H1 (cell line): ENCODE measurements at regions not wholly inside any gene's neighbourhood (a gene's known extent, or its start where the extent isn't known, plus 50 kb on each side); places are given as distances from the start of the nearest gene placed in this dataset.

Source experiments
- CTCF ChIA-PET: fragments of 300-600 bp; sonication (Branson Sonifier 250); formaldehyde crosslinking; loops from one replicate; lab custom pipeline; 2021; ENCODE audit not compliant: partially characterized antibody; lab: Charles Lee
- POLR2A ChIA-PET: fragments of 300-600 bp; sonication (Branson Sonifier 250); formaldehyde crosslinking; loops from one replicate; lab custom pipeline; 2021; ENCODE audit warnings: inconsistent platforms; ENCODE audit not compliant: partially characterized antibody; lab: Charles Lee
- DNase-seq, 2 experiments: peaks; one replicate each; pipeline versions ENCODE4 v3.0.0 to v3.0.0-alpha.2; 2010 to 2022; ENCODE audit warnings: low spot score in 2 of 2, low read depth in 1 of 2, mixed read lengths in 1 of 2
- FAIRE-seq: peaks from 2 replicates; lab custom pipeline; 2011; peaks lifted over from hg19 to GRCh38; lab: Jason Lieb, UNC
- H2AFZ ChIP-seq: 2 replicates; pipeline ENCODE4 v1.8.1; 2012; ENCODE audit warnings: low read length, inconsistent platforms
- H2AK5ac ChIP-seq: 2 replicates; pipeline ENCODE4 v1.6.1; 2013; ENCODE audit warnings: low read depth, low read length
- H2BK120ac ChIP-seq: replicated peaks from 2 replicates; pipeline ENCODE3; 2013; ENCODE audit warnings: low read depth, low read length, inconsistent platforms
- H2BK12ac ChIP-seq: 2 replicates; pipeline ENCODE4 v1.6.1; 2013; ENCODE audit warnings: low read depth, low read length
- H2BK15ac ChIP-seq: 2 replicates; pipeline ENCODE4 v1.6.1; 2013; ENCODE audit warnings: low read length
- H2BK20ac ChIP-seq: 2 replicates; pipeline ENCODE4 v1.6.1; 2013; ENCODE audit warnings: low read length
- H2BK5ac ChIP-seq: 2 replicates; pipeline ENCODE4 v1.6.1; 2013; ENCODE audit warnings: low read depth, low read length
- H3K14ac ChIP-seq: 2 replicates; pipeline ENCODE4 v1.6.1; 2013; ENCODE audit warnings: inconsistent platforms; ENCODE audit not compliant: insufficient read length
- H3K18ac ChIP-seq: 2 replicates; pipeline ENCODE4 v1.6.1; 2013; ENCODE audit warnings: low read length; ENCODE audit errors: extremely low read depth
- H3K23ac ChIP-seq: 2 replicates; pipeline ENCODE4 v1.6.1; 2013; ENCODE audit warnings: inconsistent platforms; ENCODE audit not compliant: insufficient read length
- H3K23me2 ChIP-seq: 2 replicates; pipeline ENCODE4 v1.6.1; 2013; ENCODE audit warnings: low read depth, low read length
- H3K27ac ChIP-seq: 2 replicates; pipeline ENCODE4 v1.6.1; 2011; ENCODE audit warnings: low read depth, low read length, inconsistent platforms
- H3K27me3 ChIP-seq, 4 experiments: replicated peaks in 1 of 4; 1 replicate in 1 of 4; 2 replicates in 3 of 4; pipeline versions ENCODE4 v1.6.1 to v1.8.1; 2011 to 2013; ENCODE audit warnings: low read length in 3 of 4, mild to moderate bottlenecking in 3 of 4, inconsistent platforms in 2 of 4, mixed read lengths in 2 of 4, moderate library complexity in 1 of 4; ENCODE audit not compliant: control insufficient read depth in 3 of 4, insufficient read depth in 3 of 4; ENCODE audit errors: extremely low read depth in 1 of 4
- H3K36me3 ChIP-seq, 4 experiments: 2 replicates each; pipeline versions ENCODE4 v1.6.1 to v1.8.1; 2011 to 2013; ENCODE audit warnings: mild to moderate bottlenecking in 4 of 4, low read length in 3 of 4, moderate library complexity in 2 of 4, control low read depth in 1 of 4, inconsistent platforms in 1 of 4; ENCODE audit not compliant: insufficient read depth in 4 of 4, control insufficient read depth in 2 of 4
- H3K4ac ChIP-seq: replicated peaks from 2 replicates; pipeline ENCODE3; 2013; ENCODE audit warnings: low read length, low read depth, mixed read lengths, inconsistent platforms; ENCODE audit not compliant: insufficient read length
- H3K4me1 ChIP-seq, 4 experiments: replicated peaks in 1 of 4; 1 replicate in 1 of 4; 2 replicates in 3 of 4; pipeline versions ENCODE4 v1.6.1 to v1.8.1; 2011 to 2013; ENCODE audit warnings: low read length in 3 of 4, inconsistent platforms in 2 of 4, mixed read lengths in 1 of 4; ENCODE audit not compliant: insufficient read depth in 4 of 4, control insufficient read depth in 3 of 4
- H3K4me2 ChIP-seq, 2 experiments: 2 replicates each; pipeline versions ENCODE4 v1.6.1 to v1.8.1; 2011 to 2013; ENCODE audit warnings: low read depth in 2 of 2, low read length in 2 of 2, control low read depth in 1 of 2, inconsistent platforms in 1 of 2, mild to moderate bottlenecking in 1 of 2; ENCODE audit not compliant: insufficient read depth in 1 of 2
- H3K4me3 ChIP-seq, 4 experiments: fragments of 200-600, 300-600 bp in 1 of 4; sonication (generic), shearing (Covaris generic), sonication (Bioruptor Twin) in 1 of 4; 2 replicates each; pipeline versions ENCODE4 v1.5.1 to v1.8.1; 2011 to 2016; ENCODE audit warnings: low read length in 4 of 4, low read depth in 3 of 4, control low read depth in 2 of 4, inconsistent platforms in 2 of 4, mild to moderate bottlenecking in 2 of 4, mixed read lengths in 1 of 4, moderate library complexity in 1 of 4; ENCODE audit not compliant: insufficient read depth in 2 of 4; ENCODE audit errors: extremely low read depth in 1 of 4
- H3K56ac ChIP-seq: replicated peaks from 2 replicates; pipeline ENCODE3; 2013; ENCODE audit warnings: low read depth, mild to moderate bottlenecking, mixed read lengths, low read length, inconsistent platforms; ENCODE audit not compliant: insufficient read length
- H3K79me1 ChIP-seq: 2 replicates; pipeline ENCODE4 v1.6.1; 2013; ENCODE audit warnings: low read depth, low read length, control low read depth
- H3K79me2 ChIP-seq, 2 experiments: 2 replicates each; pipeline versions ENCODE4 v1.6.1 to v1.8.1; 2012 to 2013; ENCODE audit warnings: low read length in 2 of 2, mild to moderate bottlenecking in 2 of 2, inconsistent platforms in 1 of 2; ENCODE audit not compliant: insufficient read depth in 2 of 2, control insufficient read depth in 1 of 2
- H3K9ac ChIP-seq, 4 experiments: replicated peaks in 1 of 4; 1 replicate in 1 of 4; 2 replicates in 3 of 4; pipeline versions ENCODE4 v1.6.1 to v1.8.1; 2011 to 2013; ENCODE audit warnings: low read depth in 3 of 4, low read length in 3 of 4, control low read depth in 2 of 4, mild to moderate bottlenecking in 2 of 4, moderate library complexity in 2 of 4, inconsistent platforms in 1 of 4; ENCODE audit errors: extremely low read depth in 1 of 4
- H3K9me3 ChIP-seq, 2 experiments: 2 replicates each; pipeline versions ENCODE4 v1.6.1 to v1.8.1; 2012 to 2013; ENCODE audit warnings: mild to moderate bottlenecking in 2 of 2, moderate library complexity in 2 of 2, control low read depth in 1 of 2, inconsistent platforms in 1 of 2, low read depth in 1 of 2, low read length in 1 of 2, mixed read lengths in 1 of 2; ENCODE audit not compliant: insufficient read depth in 2 of 2
- H4K20me1 ChIP-seq, 2 experiments: replicated peaks in 1 of 2; 2 replicates each; pipeline versions ENCODE3 to v1.8.1; 2011 to 2013; ENCODE audit warnings: inconsistent platforms in 2 of 2, low read length in 2 of 2, mild to moderate bottlenecking in 1 of 2; ENCODE audit not compliant: insufficient read depth in 2 of 2, control insufficient read depth in 1 of 2
- H4K5ac ChIP-seq: 2 replicates; pipeline ENCODE4 v1.6.1; 2013; ENCODE audit warnings: low read length, low read depth, mixed read lengths, inconsistent platforms; ENCODE audit not compliant: insufficient read length
- H4K8ac ChIP-seq: 2 replicates; pipeline ENCODE4 v1.8.0; 2013; ENCODE audit warnings: mild to moderate bottlenecking, moderate library complexity, low read length, inconsistent platforms; ENCODE audit not compliant: insufficient read depth; ENCODE audit errors: extremely low read depth
- H4K91ac ChIP-seq: replicated peaks from 2 replicates; pipeline ENCODE3; 2013; ENCODE audit warnings: low read length, mixed read lengths, inconsistent platforms; ENCODE audit not compliant: insufficient read length
- ASH2L ChIP-seq: fragments of 200-600, 300-600 bp; sonication (generic); IDR thresholded peaks from one replicate; pipeline ENCODE4 v1.7.1; 2017; ENCODE audit warnings: low read length
- BACH1 ChIP-seq: IDR thresholded peaks from 2 replicates; pipeline ENCODE4 v1.6.1; 2012; ENCODE audit warnings: low read length, improper control_type of control experiment
- CREB1 ChIP-seq: IDR thresholded peaks from 2 replicates; pipeline ENCODE4 v1.6.1; 2012; ENCODE audit warnings: inconsistent platforms
- KDM1A ChIP-seq: fragments of 200-600, 300-600 bp; sonication (generic); IDR thresholded peaks from 2 replicates; pipeline ENCODE4 v1.7.1; 2016; ENCODE audit warnings: mild to moderate bottlenecking, low read length, borderline replicate concordance
- MAX ChIP-seq: IDR thresholded peaks from 2 replicates; pipeline ENCODE4 v1.6.1; 2012; ENCODE audit warnings: inconsistent platforms
- PHF8 ChIP-seq: fragments of 200-600 bp; sonication (generic); conservative IDR thresholded peaks from 2 replicates; pipeline ENCODE4 v1.7.1; 2012; ENCODE audit warnings: low read depth, mild to moderate bottlenecking, inconsistent platforms, low read length, moderate library complexity
- RXRA ChIP-seq: IDR thresholded peaks from 2 replicates; pipeline ENCODE4 v1.6.1; 2011; ENCODE audit warnings: low read depth, mild to moderate bottlenecking, low read length, moderate library complexity; ENCODE audit not compliant: insufficient read depth
- SIX5 ChIP-seq: IDR thresholded peaks from 2 replicates; pipeline ENCODE4 v1.6.1; 2011; ENCODE audit warnings: mild to moderate bottlenecking, low read depth, low read length
- SRF ChIP-seq: IDR thresholded peaks from 2 replicates; pipeline ENCODE4 v1.6.1; 2011; ENCODE audit warnings: mild to moderate bottlenecking, low read depth, low read length, moderate library complexity
- TCF12 ChIP-seq: IDR thresholded peaks from 2 replicates; pipeline ENCODE4 v1.6.1; 2011; ENCODE audit warnings: low read depth, mild to moderate bottlenecking, low read length
- YY1 ChIP-seq: IDR thresholded peaks from 2 replicates; pipeline ENCODE4 v1.6.1; 2011; ENCODE audit warnings: low read depth, mild to moderate bottlenecking, low read length
- WGBS, 2 experiments: shearing (Covaris generic) in 1 of 2; methylation state at CpG; one replicate each; pipeline versions ENCODE4 v1.1.6 to v1.1.7; 2013 to 2015; ENCODE audit warnings: low lambda C conversion rate in 2 of 2, mixed read lengths in 2 of 2, inconsistent platforms in 1 of 2, low coverage in 1 of 2, missing lambda C conversion rate in 1 of 2; ENCODE audit not compliant: insufficient replicate concordance in 2 of 2, insufficient coverage in 1 of 2, insufficient read length in 1 of 2; ENCODE audit errors: extremely low coverage in 1 of 2, missing lambda C conversion rate in 1 of 2; 5-methylcytosine and 5-hydroxymethylcytosine counted together
- TF ChIP-seq, protein P1 (sequence below): IDR thresholded peaks from 2 replicates; pipeline ENCODE4 v1.6.1; 2011; ENCODE audit warnings: low read length, improper control_type of control experiment

GRCh38 chr15:22267761-22268160, 187.4 kb downstream of the OR4M2 start:
- Histone ChIP-seq H3K4me3 (no peak overlapping the region), H3K9me3 (peaks cover 29 to 83% of the 10 kb centered on the region in 2 experiments), H3K4me2 (no peak overlapping the region), H3K9ac (no peak overlapping the region), H2BK120ac (no peak overlapping the region), H3K23ac (no peak overlapping the region), H3K79me1 (no peaks in the 10 kb centered on the region), H3K18ac (no peak overlapping the region), H2AFZ (no peak overlapping the region), H2AK5ac (no peak overlapping the region), H3K56ac (no peak overlapping the region), H2BK15ac (no peak overlapping the region), H3K23me2 (no peaks in the 10 kb centered on the region), H3K14ac (no peak overlapping the region), H3K4me1 (no peaks in the 10 kb centered on the region), H2BK20ac (no peak overlapping the region), H4K20me1 (no peaks in the 10 kb centered on the region), H4K8ac (no peak overlapping the region), H3K27ac (no peak overlapping the region), H3K27me3 (no peaks in the 10 kb centered on the region), H2BK5ac (no peak overlapping the region), H4K5ac (no peak overlapping the region), H2BK12ac (no peak overlapping the region), H3K79me2 (no peaks in the 10 kb centered on the region), H3K4ac (no peak overlapping the region), H4K91ac (no peak overlapping the region), H3K36me3 (no peaks in the 10 kb centered on the region; a peak in 1 of 8 replicates)
- no peak for FAIRE-seq
- ChIA-PET POLR2A (no interaction called here), CTCF (no interaction called here)
- 90% methylated on average over 5 of the region's 9 CpGs; no CpG with 5 or more reads in 1 of the 2 experiments for WGBS, 2 experiments
- no peak for TF ChIP-seq CREB1
- no peak for TF ChIP-seq TCF12
- TF ChIP-seq KDM1A = no peak
- no peak for TF ChIP-seq MAX
- TF ChIP-seq SIX5 = no peak
- TF ChIP-seq, protein P1, sequence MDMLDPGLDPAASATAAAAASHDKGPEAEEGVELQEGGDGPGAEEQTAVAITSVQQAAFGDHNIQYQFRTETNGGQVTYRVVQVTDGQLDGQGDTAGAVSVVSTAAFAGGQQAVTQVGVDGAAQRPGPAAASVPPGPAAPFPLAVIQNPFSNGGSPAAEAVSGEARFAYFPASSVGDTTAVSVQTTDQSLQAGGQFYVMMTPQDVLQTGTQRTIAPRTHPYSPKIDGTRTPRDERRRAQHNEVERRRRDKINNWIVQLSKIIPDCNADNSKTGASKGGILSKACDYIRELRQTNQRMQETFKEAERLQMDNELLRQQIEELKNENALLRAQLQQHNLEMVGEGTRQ = no peak
- no peak for TF ChIP-seq RXRA
- no peak for TF ChIP-seq YY1
- TF ChIP-seq PHF8 = no peak
- TF ChIP-seq BACH1 = no peak
- TF ChIP-seq ASH2L = no peak
- no peak for TF ChIP-seq SRF
- DNase-seq = no peak
